Right renal pelvis (tissue), 4 donors: ENCODE measurements at regions not wholly inside any gene's neighbourhood (a gene's known extent, or its start where the extent isn't known, plus 50 kb on each side); places are given as distances from the start of the nearest gene placed in this dataset.

Experiments
- DNase-seq, 4 donors: peaks; one replicate each; pipeline ENCODE4 v3.0.0-alpha.2; 2013; ENCODE audit warnings: low read depth in 4 of 4, low spot score in 3 of 4, missing footprints in 1 of 4

DNA sequence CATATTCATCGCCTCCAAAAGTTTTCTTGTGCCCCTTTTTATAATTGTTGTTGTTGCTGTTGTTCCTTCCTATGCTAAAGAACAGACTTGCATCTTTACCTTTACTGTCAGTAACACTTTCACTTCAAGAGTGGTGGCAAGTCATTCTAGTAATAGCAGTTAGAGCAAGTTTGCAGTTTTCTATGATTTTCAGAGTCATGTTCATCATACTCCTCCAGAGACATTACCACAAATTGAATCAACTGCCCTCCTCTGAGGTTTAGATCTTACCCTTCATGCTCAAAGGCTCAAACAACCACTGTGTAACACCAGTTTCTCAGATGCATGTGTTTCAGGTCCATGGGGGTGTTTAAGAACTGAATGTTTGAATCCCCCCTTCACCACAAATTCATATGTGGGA lies 763.4 kb downstream of the LRFN5 start:
- DNase-seq = no peak

DNA sequence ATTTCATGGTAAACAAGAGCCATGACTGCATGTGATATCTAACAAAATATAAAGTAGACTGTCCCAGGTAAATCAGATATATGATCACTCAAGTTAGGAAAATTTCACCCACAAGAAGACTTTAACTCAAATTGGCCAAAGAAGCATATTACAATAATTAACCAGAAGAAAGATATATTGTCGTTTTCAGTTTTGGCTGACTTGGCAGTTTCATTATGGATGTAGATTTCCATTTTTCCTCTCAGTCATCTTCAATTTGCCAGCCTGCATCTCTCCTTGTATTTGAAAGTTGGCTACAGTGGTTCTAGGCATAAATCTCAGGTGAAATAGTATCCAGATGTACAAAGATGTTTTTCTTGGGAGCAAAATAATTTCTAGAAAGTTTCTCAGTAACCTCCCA lies 761.6 kb downstream of the LRFN5 start:
- DNase-seq = no peak

GRCh38 chr14:42353315-42353714 lies 746.6 kb downstream of the LRFN5 start:
- DNase-seq = no peak

GRCh38 chr14:42335918-42336317 lies 729.2 kb downstream of the LRFN5 start:
- DNase-seq = no peak

DNA sequence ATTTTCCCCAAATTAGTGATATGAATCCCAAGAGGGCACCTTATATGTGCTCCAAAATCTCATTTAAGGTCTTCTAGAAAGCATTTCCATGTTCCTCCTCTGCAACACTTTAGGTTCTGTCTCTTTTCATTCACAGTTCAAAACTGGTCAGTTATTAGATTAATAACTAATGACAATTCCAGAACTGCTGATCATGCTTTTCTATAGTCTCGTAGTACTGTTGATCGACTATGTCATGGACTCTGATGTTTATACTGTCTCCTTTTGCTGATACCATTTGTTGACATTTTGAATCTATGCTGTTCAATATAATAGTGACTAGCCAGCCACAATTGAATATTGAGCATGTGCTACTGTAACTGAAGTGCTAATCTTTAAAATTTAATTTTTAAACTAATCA lies 728.3 kb downstream of the LRFN5 start:
- no peak for DNase-seq

DNA sequence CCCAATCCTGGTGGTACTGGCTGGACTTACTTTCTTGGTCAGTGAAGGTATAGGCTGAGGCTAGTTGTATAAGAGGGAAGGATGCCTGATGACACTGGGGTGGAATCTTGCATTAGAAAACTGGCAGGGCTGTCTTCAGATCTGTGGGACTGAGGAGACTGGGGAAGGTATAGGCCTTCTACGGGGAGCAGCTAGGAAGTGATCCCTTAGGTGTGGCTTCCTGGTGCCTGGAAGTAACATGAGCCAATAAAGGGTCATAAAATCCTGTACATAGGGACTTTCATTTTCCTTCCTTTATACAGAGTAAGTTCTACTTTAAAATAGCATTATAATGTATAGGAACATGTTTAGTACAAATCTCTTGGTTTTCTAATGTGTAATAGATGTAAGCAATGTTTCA lies 716.8 kb downstream of the LRFN5 start:
- DNase-seq = no peak

- no peak for DNase-seq
Measured at GRCh38 chr14:42322531-42323284, 716.0 kb downstream of the LRFN5 start.

DNA sequence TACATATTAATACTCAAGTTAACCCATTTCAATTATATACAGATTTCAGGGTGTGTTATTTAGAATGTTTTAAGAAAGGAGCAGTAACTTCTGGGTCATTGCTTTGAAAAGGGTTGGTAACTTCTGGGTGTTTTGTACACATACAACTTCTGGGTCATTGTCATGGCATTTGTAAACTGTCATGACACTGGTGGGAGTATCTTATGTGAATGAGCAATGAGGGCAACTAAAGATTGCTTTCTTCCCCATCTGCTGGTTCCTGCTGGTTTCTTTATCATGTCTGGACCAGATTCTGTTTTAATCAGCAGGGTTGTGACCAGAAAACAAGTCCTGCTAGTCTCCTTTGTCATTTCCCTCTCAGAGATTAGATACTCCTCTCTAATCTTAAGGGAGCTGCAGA lies 713.3 kb downstream of the LRFN5 start:
- DNase-seq = no peak

GRCh38 chr14:42316693-42317092 lies 710.0 kb downstream of the LRFN5 start:
- DNase-seq = no peak

GRCh38 chr14:42311876-42312275 lies 705.2 kb downstream of the LRFN5 start:
- no peak for DNase-seq

DNA sequence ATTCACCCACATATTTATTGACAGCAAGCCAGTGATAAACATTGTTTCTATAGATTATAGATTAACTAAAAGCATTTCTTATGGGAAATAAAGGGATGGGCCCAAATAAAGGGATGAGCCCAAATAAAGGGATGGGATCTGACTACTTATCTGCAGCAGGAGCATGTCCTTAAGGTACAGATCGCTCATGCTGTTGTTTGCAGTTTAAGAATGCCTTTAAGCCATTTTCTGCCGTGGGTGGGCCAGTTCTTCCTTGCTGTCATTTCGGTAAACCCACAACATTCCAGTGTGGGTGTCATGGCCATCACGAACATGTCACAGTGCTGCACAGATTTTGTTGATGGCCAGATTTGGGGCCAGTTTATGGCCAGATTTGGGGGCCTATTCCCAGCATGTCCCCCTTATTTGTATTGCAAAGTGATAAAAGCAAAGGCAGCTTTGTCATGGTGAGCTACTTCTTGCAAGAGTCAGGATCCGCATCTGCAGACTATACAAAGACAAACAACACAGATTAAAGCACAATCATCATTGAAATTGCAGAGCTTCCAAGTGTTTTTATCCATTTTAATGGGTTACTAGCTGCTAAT lies 700.7 kb downstream of the LRFN5 start:
- DNase-seq = no peak

- DNase-seq = peak in 1 of 4 donors; percentile 24
Measured at GRCh38 chr14:42299692-42300091, 693.0 kb downstream of the LRFN5 start.

- no peak for DNase-seq
Measured at GRCh38 chr14:42293180-42293579, 686.5 kb downstream of the LRFN5 start.

GRCh38 chr14:42277840-42278239 lies 671.2 kb downstream of the LRFN5 start:
- no peak for DNase-seq

- no peak for DNase-seq
Measured at GRCh38 chr14:42269234-42269633, 662.6 kb downstream of the LRFN5 start.

DNA sequence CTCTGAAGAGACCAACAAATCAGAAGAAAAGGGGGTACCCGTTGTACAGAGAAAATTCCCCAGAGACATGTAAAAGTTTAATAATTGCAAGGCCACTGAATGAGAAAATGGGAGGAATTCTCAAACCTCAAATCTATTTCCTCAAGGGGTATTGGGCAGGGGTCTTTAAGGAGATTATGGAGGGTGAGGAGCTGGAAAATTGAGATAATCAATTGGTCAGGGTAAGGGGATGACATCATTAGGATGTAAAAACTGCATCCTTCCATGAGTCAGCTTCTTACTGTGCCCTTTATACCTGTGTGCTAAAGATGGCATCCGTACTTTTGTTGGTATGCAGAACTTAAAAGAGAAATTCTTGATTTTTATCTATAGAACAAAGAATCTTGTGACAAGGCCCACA lies 641.5 kb downstream of the LRFN5 start:
- DNase-seq = no peak

DNA sequence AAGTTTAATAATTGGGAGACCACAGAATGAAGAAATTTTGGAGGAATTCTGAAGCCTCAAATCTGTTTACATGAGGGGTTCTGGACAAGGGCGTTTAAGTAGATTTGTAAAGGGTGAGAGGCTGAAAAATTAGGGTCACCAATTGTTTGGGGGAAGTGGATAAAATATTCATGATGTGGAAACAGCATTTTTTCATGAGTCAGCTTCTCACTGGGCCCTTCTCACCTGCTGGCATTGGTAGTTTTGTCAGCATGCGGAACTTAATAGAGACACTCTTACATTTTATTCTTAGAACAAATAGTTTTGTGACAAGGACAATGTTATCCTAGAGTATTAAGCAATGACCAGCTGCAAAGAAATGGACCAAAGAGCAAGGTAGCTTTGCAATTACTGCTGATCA lies 634.4 kb downstream of the LRFN5 start:
- no peak for DNase-seq

DNA sequence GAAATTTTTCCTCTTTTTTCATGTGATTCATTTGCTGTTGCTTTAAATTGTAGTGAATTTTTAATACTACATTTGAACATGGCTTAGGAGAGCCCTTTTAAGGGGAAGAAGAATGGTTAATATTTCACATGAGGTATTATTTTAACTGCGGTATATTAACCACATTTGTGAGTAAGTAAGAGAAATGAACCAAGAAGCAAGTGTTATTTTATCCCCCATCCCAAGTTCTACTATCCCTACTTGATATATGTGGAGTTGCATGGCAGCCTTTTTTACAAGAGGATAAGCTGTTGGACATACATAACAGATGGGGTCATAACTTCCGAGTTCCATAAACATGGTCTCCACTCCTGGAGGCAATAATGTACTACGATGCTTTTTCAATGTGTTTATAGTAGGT lies 623.3 kb downstream of the LRFN5 start:
- DNase-seq = no peak

DNA sequence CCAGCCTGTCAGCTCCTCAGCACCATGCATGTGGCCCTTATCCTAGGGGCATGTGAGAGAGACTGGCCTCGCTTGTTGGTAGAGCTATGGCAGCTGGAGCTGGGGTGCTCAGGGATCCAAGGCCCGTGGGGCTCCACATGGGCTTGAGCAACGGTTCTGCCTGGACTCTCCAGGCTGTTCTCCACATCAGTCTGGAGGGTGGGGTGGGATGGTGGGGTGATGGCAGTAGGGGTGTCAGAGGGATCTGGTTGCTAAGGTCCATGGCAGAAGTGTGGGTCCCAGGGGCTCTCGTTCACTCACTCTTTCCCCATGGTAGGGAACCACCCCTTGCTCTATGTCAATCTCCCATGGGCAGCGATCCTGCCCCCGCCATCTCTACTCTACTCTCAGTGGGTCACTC lies 622.6 kb downstream of the LRFN5 start:
- no peak for DNase-seq

- no peak for DNase-seq
Measured at GRCh38 chr14:42228611-42229010, 621.9 kb downstream of the LRFN5 start.

- peak; percentile 47 to 61 (median 53) for DNase-seq
Measured at GRCh38 chr14:42224053-42224888, 617.6 kb downstream of the LRFN5 start.
